Vagina (tissue), 2 donors: ENCODE measurements at regions not wholly inside any gene's neighbourhood (a gene's known extent, or its start where the extent isn't known, plus 50 kb on each side); places are given as distances from the start of the nearest gene placed in this dataset.
"Not testable (repeated sequence)": the region's sequence is repeated elsewhere in the genome, so short reads cannot be mapped to it uniquely, and the experiment has no call there.

ENCODE experiments used
- POLR2A ChIP-seq, 2 donors: fragments of 450-650 bp; IDR thresholded peaks; one replicate each; pipeline ENCODE4 v1.6.1; 2017; ENCODE audit warnings: antibody characterized with exemption in 2 of 2, mild to moderate bottlenecking in 2 of 2, moderate library complexity in 2 of 2
- POLR2AphosphoS5 ChIP-seq, 2 donors: sonication (generic); formaldehyde crosslinking; IDR thresholded peaks; one replicate each; pipeline ENCODE4 v1.9.0; 2017; ENCODE audit warnings: antibody characterized with exemption in 2 of 2, mild to moderate bottlenecking in 2 of 2, low read depth in 1 of 2; ENCODE audit not compliant: insufficient read depth in 1 of 2
- TF ChIP-seq, protein P1 (sequence below), 3 experiments: fragments of 450-650 bp in 2 of 3; fragments of 200-600 bp in 1 of 3; sonication (generic) in 1 of 3; IDR thresholded peaks; one replicate each; pipeline ENCODE4 v1.5.1; 2017 to 2019; ENCODE audit warnings: antibody characterized with exemption in 3 of 3, mild to moderate bottlenecking in 2 of 3, moderate library complexity in 2 of 3

DNA sequence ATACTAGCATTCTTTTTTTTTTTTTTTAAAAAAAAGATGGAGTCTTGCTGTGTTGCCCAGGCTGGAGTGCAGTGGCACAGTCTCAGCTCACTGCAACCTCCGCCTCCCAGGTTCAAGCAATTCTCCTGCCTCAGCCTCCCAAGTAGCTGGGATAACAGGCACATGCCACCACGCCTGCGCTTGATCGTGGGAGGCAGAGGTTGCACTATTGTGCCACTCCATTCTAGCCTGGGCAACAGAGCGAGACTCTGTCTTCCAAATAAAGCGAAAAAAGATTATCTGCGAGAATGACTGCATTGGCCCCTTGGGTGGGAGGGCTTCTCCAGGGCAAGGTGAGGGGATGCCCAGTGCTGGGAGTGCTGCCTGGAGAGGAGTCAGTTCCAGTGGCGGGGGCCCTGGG, 1357.1 kb downstream of the CDH12 start:
- TF ChIP-seq, protein P1, sequence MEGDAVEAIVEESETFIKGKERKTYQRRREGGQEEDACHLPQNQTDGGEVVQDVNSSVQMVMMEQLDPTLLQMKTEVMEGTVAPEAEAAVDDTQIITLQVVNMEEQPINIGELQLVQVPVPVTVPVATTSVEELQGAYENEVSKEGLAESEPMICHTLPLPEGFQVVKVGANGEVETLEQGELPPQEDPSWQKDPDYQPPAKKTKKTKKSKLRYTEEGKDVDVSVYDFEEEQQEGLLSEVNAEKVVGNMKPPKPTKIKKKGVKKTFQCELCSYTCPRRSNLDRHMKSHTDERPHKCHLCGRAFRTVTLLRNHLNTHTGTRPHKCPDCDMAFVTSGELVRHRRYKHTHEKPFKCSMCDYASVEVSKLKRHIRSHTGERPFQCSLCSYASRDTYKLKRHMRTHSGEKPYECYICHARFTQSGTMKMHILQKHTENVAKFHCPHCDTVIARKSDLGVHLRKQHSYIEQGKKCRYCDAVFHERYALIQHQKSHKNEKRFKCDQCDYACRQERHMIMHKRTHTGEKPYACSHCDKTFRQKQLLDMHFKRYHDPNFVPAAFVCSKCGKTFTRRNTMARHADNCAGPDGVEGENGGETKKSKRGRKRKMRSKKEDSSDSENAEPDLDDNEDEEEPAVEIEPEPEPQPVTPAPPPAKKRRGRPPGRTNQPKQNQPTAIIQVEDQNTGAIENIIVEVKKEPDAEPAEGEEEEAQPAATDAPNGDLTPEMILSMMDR (IDR thresholded peaks at IDR 0.05), result not testable (repeated sequence)
- not testable (repeated sequence) for TF ChIP-seq POLR2A (IDR thresholded peaks at IDR 0.05); POLR2AphosphoS5 (IDR thresholded peaks at IDR 0.05; ENCODE audit: insufficient read depth in 1 of 2, low read depth in 1 of 2)
